ENCODE measurements at regions not wholly inside any gene's neighbourhood (a gene's known extent, or its start where the extent isn't known, plus 50 kb on each side); places are given as distances from the start of the nearest gene placed in this dataset.

- peaks cover 2% of the 10 kb centered on the region for H3K27me3 Mint-ChIP-seq (ENCODE audit: low read depth)
- no peak for TF ChIP-seq CTCF (IDR thresholded peaks at IDR 0.05)
- no peaks in the 10 kb centered on the region for H3K9me3 Mint-ChIP-seq (ENCODE audit: low read depth)
- DNase-seq (ENCODE audit: low spot score), result no peak
- no peak overlapping the region for H3K27ac Mint-ChIP-seq (ENCODE audit: unreplicated experiment)
- H3K4me1 Mint-ChIP-seq (ENCODE audit: low read depth), result no peaks in the 10 kb centered on the region
- no peaks in the 10 kb centered on the region for H3K36me3 Mint-ChIP-seq (ENCODE audit: low read depth)
- H3K4me3 Mint-ChIP-seq (ENCODE audit: unreplicated experiment), result no peak overlapping the region
Observed at GRCh38 chr1:181911715-181912114, 149.8 kb downstream of the ZNF648 start.

- TF ChIP-seq CTCF (IDR thresholded peaks at IDR 0.05), result peak; percentile 19
Observed at GRCh38 chr1:181910905-181911304, 150.6 kb downstream of the ZNF648 start.

GRCh38 chr1:181909010-181909409 is 152.5 kb downstream of the ZNF648 start:
- DNase-seq (ENCODE audit: low spot score), result no peak
- H3K27ac Mint-ChIP-seq (ENCODE audit: unreplicated experiment), result no peak overlapping the region
- H3K4me1 Mint-ChIP-seq (ENCODE audit: low read depth), result no peaks in the 10 kb centered on the region
- no peaks in the 10 kb centered on the region for H3K9me3 Mint-ChIP-seq (ENCODE audit: low read depth)
- no peak overlapping the region for H3K4me3 Mint-ChIP-seq (ENCODE audit: unreplicated experiment)
- H3K36me3 Mint-ChIP-seq (ENCODE audit: low read depth), result no peaks in the 10 kb centered on the region
- no peak for TF ChIP-seq CTCF (IDR thresholded peaks at IDR 0.05)
- peaks cover 5% of the 10 kb centered on the region for H3K27me3 Mint-ChIP-seq (ENCODE audit: low read depth)

More at GRCh38 chr1:181910905-181911304, 150.6 kb downstream of the ZNF648 start:
- Mint-ChIP-seq H3K36me3 (ENCODE audit: low read depth) (no peaks in the 10 kb centered on the region), H3K27me3 (ENCODE audit: low read depth) (peaks cover 4% of the 10 kb centered on the region), H3K27ac (ENCODE audit: unreplicated experiment) (no peak overlapping the region), H3K9me3 (ENCODE audit: low read depth) (no peaks in the 10 kb centered on the region), H3K4me1 (ENCODE audit: low read depth) (no peaks in the 10 kb centered on the region), H3K4me3 (ENCODE audit: unreplicated experiment) (no peak overlapping the region)
- no peak for DNase-seq (ENCODE audit: low spot score)

GRCh38 chr1:181906631-181907030 is 154.9 kb downstream of the ZNF648 start:
- no peaks in the 10 kb centered on the region for H3K9me3 Mint-ChIP-seq (ENCODE audit: low read depth)
- no peak for TF ChIP-seq CTCF (IDR thresholded peaks at IDR 0.05)
- peaks cover 5% of the 10 kb centered on the region for H3K27me3 Mint-ChIP-seq (ENCODE audit: low read depth)
- H3K4me1 Mint-ChIP-seq (ENCODE audit: low read depth), result no peaks in the 10 kb centered on the region
- H3K36me3 Mint-ChIP-seq (ENCODE audit: low read depth), result no peaks in the 10 kb centered on the region
- DNase-seq (ENCODE audit: low spot score), result no peak
- no peak overlapping the region for H3K4me3 Mint-ChIP-seq (ENCODE audit: unreplicated experiment)
- no peak overlapping the region for H3K27ac Mint-ChIP-seq (ENCODE audit: unreplicated experiment)

GRCh38 chr1:181905944-181906597 is 155.4 kb downstream of the ZNF648 start:
- TF ChIP-seq CTCF (IDR thresholded peaks at IDR 0.05), result no peak
- Mint-ChIP-seq H3K4me3 (ENCODE audit: unreplicated experiment) (no peak overlapping the region), H3K4me1 (ENCODE audit: low read depth) (no peaks in the 10 kb centered on the region), H3K9me3 (ENCODE audit: low read depth) (no peaks in the 10 kb centered on the region), H3K36me3 (ENCODE audit: low read depth) (no peaks in the 10 kb centered on the region), H3K27me3 (ENCODE audit: low read depth) (peaks cover 5% of the 10 kb centered on the region), H3K27ac (ENCODE audit: unreplicated experiment) (no peak overlapping the region)
- DNase-seq (ENCODE audit: low spot score), result no peak

Data from chondrocyte (in vitro differentiated cells).